GM19328 (cell line): ENCODE measurements at regions not wholly inside any gene's neighbourhood (a gene's known extent, or its start where the extent isn't known, plus 50 kb on each side); places are given as distances from the start of the nearest gene placed in this dataset.
"Not testable (repeated sequence)": the region's sequence is repeated elsewhere in the genome, so short reads cannot be mapped to it uniquely, and the experiment has no call there.

Experiments used
- ATAC-seq: cut with Tn5 transposase; IDR thresholded peaks from one replicate; pipeline ENCODE4 v1.9.1; 2021; ENCODE audit warnings: mild to moderate bottlenecking, moderate library complexity; ENCODE audit not compliant: unreplicated experiment

DNA sequence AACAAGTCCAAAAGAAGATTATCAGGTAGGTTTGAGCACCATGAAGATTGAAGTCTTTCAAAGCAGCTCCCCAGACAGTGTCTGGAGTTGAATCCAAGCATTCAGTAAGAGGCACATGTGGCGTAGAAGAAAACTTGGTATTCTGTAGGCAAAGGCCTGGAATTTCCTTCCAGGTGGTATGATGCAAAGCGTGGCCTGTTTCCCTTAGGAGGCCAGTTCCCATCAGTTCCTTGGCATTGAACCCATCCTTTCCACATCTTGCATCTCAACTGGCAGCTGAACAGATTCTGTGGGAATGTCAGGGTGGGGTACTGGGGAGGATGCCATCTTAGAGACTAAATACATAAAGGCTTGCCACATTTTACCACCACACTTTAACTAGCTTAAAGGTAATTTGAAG is 516.0 kb downstream of the BTBD3 start:
- ATAC-seq, result no peak

DNA sequence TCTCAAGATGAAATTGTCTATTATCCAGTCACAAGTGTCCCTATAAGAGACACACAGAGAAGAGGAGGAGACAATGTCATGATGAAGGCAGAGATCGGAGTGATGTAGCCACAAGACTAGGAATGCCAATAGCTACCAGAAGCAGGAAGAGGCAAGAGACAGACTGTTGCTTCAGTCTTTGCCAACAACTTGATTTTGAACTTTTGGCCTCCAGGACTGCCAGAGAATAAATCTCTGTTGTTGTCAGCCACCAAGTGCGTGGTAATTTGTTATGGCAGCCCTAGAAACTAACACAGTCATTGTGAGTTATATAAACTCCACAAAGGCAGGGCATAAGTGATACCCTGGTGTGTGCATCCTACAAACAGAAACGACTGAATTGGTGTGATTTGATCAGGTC is 517.0 kb downstream of the BTBD3 start:
- ATAC-seq, result no peak

DNA sequence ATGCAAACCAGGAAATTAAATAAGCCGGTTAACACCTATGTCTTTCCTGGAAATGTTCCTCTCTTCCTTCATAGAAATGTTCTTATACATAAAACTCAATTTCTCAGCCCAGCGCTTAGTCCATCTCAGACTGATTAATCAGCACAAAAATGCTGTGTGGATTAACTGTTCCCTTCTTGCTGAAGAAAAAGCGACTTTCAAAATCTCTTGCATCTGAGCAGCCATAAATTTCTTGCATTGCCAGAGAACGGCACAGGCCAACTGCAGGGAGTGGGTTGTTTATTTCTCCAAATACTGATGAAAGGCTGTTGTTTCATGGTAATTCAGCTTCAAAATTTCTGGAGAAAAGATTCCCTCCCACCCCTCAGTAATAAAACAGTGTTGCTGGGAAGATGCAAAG is 517.6 kb downstream of the BTBD3 start:
- no peak for ATAC-seq

DNA sequence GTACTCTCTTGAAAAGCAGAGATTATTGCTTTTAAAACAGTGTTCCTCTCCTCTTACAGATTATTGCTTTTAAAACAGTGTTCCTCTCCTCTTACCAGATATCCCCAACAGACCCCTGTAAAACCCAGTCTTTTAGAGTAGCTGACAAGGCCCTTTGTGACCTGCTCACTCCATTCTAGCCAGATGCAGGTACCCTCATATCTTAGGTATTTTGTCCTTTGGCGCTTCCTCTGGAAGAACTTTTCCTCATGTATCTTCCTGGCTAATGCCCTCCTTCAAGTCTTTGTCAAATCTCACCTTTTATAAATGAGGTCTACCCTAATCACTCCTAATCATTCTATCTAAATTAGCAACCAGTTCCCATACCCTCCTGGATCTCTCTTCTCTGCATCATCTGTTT is 536.0 kb downstream of the BTBD3 start:
- ATAC-seq, result no peak

DNA sequence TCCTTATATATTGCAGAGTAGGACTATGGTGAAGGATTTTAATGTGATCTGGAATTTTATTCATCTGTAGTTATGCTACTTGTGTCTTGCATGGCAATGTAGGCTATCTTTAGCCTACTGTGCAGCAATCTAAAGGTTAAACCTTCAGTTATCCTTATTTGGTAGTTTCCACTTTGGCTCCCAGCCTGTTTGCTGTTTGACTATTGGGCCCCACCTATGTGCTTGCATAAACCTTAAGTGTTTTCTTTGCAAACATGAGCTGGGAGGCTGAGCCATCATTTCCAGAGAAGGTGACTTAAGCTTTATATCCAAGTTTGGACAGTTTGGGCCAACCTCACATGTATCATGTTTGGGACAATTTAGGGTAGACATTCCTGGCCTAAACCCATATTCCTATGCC is 537.5 kb downstream of the BTBD3 start:
- no peak for ATAC-seq

DNA sequence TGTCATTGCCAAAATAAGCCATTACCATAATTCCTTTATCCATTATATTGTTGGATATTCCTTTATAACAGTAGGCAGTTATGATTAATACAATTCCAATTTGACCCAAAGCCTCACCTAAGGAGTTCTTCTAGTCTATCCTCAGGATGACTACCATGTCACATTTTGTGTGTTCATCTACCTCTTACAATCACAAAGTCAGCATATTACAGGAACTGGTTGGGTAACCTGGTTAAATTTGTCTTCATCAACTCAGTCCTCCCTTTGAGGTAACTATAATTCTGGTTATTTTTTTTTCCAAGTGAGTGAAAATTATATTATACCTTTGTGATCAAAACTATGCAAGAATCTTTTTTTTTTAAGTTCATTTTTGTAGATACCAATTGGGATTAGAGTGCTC is 540.5 kb downstream of the BTBD3 start:
- no peak for ATAC-seq

DNA sequence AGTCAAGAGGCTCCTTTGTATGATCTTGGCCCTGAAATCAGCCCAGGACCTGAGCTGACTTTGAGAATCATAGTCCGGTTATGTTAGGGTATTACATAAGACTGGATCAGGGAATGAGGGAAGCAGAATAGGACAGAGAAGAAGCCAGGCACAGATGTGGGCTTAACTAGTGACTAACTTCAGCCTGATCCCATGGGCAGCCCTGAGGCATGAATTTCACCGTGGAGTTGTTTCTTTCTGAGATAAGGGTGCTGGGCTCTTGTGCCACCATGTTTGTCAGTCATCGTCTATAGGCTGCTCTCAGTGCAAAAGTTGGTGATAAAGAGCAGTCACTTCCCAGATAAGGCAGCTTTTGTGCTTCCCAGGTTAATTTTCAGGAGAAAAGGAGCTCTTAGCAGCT is 544.7 kb upstream of the SPTLC3 start:
- ATAC-seq, result no peak

DNA sequence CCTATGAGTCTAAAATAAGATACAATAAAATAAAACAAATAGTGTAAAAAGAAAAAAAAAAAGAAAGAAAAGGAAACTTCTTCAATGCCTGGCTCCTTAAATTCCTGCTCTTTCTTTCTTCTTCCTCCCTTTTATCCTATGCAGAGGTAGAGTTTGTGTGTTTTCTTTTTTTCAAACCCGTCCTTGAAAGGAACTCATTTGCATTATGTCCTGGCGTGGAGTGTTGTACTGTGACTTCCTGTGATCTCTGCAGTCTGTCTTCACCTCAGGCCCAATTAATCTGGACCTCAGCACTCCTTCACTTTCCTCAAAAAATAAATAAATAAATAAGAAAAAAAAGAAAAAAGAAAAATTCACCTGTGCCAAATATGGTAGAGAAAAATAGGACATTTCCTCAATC is 541.9 kb upstream of the SPTLC3 start:
- no peak for ATAC-seq

DNA sequence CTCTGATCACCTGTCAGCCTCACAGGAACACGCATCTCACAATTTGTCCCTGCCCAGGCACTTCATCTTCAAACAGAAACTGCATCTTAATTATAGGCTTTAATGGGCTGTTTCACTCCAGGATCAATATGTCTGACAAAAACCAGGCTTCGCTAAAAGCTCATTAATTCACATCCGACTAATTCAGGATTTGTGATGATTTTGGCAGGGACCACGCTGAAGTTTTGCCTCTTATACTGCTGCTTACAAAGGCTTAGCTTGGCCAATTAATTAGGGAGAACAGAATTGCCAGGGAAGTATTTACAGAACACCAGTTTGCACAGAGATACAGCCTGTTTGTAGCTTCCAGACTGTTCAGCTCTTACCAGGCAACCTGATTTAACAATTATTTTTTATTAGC is 541.0 kb upstream of the SPTLC3 start:
- no peak for ATAC-seq

DNA sequence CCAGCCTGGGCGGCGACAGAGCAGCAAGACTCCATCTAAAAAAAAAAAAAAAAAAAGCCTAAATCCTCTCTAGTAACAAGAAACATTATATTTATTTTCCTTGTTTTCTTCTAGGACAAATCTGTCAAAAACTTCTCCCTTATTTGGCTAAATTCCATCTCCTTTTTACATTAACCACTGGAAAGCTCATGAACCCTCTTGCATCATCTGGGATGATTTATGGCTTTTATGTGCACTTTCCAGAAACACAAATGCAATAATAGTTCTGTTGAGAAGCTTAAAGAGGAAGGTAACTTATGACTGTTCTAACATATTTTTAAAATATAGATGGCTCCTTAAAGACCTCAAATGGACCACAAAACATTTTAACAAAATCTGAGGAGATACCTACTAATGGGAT is 526.1 kb upstream of the SPTLC3 start:
- ATAC-seq, result no peak

DNA sequence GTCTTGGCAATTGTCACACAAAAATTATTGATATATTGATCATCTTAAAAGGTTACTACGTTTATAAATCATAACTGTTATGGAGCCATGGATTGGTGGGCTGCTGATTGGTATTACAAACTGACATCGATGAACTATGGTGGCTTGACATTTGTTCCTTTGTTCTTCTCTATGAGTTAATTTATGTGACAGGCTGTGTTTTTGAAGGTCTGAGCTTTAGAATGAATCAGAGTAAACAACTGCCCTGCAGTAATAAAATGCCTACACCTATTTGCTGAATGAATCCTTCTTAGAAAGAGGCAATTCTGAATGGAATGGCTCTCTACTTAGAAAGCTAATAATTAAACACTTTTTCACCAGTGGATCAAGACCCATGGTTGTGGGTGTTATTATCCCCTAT is 506.3 kb upstream of the SPTLC3 start:
- no peak for ATAC-seq

DNA sequence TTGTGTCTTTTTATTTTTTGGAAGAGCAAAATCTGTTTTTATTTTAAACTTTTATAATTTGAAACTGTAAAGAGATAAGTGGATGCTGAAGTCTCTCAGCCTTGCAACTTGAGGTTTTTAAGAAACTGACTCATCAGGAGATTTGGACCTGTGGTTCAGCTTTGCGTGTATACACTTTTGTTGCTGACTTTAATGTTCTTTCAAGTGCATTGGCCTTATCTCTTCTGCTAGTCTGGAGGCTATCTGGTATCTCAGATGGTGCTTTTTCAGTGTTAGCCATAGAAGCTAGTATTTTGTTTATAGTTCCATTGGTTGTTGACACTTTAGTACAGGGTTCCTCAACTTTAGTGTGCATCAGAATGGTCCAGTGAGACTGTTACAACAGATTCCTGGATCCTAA is 504.0 kb upstream of the SPTLC3 start:
- ATAC-seq, result no peak

DNA sequence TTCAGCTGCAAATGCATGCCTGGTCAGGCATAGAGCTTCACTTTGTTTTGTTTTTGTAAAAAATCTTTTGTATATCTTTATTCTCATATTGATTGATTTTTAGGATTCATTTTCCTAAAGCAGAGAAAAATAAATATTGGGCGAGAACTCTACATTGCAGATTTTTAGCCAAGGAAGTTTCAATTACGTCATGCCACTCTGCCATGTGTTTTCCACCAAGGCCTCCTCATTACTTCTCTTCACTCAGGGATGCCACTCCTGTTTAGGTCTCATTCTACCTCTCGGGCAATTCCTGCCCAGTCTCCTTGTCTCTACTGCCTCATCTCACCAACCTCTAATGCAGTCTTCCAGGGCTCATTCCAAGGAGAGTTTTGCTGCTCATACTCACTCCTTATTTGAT is 497.3 kb upstream of the SPTLC3 start:
- no peak for ATAC-seq

DNA sequence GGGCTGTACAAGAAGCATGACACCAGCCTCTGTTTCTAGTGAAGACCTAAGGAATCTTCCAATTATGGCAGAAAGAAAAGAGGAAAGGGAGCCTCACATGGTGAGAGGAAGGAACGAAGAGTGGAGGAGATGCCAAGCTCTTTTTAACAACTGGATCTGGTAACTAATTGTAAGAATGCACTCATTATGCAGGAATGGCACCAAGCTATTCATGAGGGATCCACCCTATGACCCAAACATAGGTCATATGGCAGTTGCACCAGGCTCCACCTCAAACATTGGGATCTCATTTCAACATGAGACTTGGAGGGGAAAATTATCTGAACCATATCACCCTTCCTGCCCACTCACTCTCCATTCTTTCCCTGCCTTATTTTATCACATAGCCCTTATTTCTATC is 496.0 kb upstream of the SPTLC3 start:
- no peak for ATAC-seq

DNA sequence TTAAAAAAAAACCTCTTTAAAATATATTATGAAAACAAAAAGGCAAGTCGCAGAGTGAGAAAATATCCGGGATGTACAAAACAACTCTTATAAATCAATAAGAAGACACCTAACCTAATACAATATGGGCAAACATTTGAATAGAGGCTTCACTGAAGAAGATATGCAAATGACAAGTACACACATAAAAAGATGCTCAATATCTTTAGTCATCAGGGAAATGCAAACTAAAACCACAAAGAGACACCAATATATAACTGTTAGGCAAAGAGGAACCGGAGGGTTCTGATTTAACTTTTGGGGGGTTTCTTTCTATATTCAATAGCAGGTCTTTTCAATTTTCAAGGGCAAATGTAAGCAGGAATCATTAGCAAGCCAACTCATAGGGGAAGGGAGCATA is 480.7 kb upstream of the SPTLC3 start:
- ATAC-seq, result no peak

DNA sequence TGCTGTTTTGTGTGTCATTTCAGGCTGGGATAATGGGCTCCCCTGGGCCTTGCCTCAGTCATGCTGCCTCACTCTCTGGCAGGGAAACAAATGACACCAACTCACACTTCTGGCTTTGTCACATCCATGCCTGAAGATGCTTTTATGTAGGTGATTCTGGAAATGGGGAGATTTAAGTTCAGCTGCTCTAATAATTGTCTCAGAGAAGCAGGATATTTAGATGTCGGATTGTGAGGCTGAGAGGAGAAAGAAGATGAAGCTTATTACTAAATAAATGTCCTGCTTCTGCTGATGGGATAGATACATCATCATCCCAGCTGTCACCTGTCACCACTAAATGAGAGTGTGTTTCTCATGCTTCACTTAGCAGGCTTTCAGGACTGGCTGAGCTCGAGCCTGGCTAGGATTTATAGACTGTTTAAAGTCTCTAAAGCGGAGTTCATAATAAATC is 480.2 kb upstream of the SPTLC3 start:
- no peak for ATAC-seq

DNA sequence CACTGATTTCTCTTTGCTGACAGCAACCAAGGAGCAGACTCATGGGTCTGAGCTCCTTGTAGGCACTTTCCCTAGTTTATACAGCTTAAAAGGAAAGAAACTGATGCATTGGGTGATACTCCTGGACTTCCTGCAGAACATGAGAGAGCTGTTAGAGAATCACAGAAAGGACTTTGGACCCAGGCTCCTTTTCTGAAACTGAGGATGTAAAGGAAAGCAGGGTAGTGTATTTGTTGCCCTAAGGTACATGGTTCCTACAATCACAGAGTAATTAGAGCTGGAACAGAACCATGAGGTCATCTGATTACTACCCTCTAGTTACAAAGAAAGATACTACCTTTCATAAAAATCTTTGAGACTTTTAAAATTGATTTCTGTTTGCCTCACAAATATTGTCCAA is 477.1 kb upstream of the SPTLC3 start:
- no peak for ATAC-seq

DNA sequence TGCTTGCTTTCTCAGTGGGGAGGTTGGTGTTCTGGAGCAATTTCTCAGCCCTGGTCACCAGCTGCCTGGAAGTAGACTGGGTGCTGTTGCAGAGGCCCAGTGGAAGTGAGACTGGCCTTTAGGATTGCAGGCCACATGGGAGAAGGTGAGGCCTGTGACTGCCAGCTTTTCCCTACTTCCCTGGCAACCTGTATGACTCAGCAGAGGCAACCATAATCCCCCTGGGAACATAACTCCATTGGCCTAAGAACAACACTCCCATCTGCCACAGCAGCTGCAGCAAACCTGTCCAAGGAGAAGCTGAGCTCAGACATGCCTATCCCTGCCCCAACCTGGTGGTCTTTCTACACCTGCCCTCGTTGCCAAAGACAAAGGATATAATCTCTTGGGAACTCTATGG is 473.5 kb upstream of the SPTLC3 start:
- no peak for ATAC-seq

DNA sequence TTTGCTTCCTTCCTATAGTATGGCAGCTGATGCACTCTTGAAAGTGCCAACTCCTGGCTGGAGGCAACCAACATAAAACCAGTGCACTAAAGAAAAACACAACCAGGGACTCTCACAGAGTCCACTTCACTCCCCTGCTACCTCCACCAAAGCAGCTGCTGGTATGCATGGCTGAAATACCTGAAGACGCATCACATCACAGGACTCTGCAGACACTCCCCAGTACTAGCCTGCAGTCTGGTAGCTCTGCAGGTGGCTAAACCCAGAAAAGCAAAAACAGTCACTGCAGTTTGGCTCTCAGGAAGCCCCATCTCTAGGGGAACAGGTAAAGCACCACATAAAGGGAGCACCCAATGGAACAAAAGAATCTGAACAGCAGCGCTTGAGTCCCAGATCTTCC is 473.0 kb upstream of the SPTLC3 start:
- no peak for ATAC-seq

DNA sequence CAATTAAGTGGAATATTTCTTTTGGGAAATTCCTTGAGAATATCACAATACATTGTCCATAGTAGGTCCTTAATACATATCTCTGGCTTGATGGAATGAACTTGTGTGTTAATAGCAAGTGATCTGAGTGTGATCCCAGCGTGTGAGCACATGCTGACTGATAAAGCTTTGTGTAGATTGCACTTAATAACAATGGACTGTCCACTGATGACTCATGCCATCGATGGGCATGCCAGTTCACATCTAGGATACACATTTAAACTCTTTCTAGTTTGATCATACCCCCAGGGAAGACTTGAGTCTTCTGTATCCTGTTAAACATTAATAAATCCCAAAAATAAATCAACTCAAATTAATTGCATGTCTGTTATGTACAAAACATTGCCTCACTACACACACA is 454.3 kb upstream of the SPTLC3 start:
- ATAC-seq, result no peak

DNA sequence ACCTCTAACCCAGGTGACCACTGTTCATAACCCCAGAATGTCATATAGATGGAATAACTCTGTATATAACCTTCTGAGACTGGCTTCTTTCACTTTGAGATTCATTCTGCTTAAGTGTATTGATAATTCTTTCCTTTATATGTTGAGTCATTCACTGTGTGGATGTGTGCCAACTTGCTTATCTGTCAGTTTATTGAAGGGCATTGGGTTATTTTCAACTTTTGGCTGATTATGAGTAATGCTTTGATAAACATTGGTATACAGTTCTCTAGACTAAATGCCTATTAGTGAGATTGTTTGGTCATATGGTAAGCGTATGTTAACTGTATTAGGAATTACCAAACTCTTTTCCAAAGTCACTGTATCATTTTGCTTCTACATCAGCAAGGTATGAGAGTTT is 453.4 kb upstream of the SPTLC3 start:
- no peak for ATAC-seq

DNA sequence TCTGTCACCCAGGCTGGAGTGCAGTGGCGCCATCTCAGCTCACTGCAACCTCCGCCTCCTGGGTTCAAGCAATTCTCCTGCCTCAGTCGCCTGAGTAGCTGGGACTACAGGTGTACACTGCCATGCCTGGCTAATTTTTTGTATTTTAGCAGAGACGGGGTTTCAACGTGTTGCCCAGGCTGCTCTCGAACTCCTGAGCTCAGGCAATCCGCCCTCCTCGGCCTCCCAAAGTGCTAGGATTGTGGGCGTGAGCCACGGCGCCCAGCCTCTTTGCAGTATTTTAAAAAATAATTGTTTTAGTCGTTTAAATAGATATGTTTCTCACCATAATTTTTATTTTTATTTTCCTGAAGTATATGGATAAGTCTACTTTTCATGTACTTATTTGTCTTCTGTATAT is 452.9 kb upstream of the SPTLC3 start:
- not testable (repeated sequence) for ATAC-seq

DNA sequence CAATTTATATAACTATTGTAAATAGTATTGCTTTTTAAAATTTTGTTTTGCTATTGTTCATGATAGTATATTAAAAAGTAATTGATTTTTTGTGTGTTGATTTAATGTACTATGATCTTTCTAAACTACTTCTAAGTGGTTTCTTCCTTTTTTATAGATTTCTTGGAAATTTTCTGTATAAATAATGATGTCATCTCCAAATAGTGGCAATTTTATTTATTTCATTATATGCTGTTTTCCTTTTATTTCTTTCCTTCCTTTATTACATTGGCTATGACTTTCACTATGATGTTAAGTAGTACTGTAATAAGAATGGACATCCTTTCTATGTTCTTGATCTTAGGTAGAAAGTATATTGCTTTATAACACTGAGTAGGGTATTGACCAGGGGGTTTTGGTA is 451.5 kb upstream of the SPTLC3 start:
- no peak for ATAC-seq

DNA sequence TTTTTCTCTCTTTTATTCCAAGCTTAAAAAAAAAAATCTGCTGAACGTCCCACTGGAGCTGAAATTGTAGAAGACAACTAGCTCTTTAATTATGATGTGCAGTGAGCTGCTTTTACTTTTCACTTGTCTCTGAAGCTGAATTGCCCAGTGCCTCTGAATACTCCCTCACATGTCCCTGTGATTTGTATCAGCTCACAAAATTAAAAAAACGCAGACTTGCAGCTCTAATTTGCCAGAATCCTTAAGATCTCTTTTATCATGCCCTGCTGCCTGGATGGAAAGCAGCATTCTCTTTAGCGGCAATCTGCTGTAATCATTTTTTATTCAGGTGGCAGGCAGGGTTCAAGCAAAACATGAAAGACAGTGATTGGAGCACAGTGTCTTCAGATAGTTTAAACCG is 443.8 kb upstream of the SPTLC3 start:
- ATAC-seq, result no peak
